ENCODE measurements at regions not wholly inside any gene's neighbourhood (a gene's known extent, or its start where the extent isn't known, plus 50 kb on each side); places are given as distances from the start of the nearest gene placed in this dataset.

GRCh38 chr11:70702040-70702648 lies 303.8 kb downstream of the CTTN start:
- DNase-seq, result no peak
- H3K4me1 Mint-ChIP-seq, result peaks cover 3% of the 10 kb centered on the region
- H3K9me3 Mint-ChIP-seq, result no peaks in the 10 kb centered on the region
- no peaks in the 10 kb centered on the region for H3K36me3 Mint-ChIP-seq (ENCODE audit: low read depth)
- H3K27ac Mint-ChIP-seq, result no peak overlapping the region
- no peak overlapping the region for H3K4me3 Mint-ChIP-seq
- ChIA-PET CTCF (no interaction called here), POLR2A (no interaction called here)
- no peaks in the 10 kb centered on the region for H3K27me3 Mint-ChIP-seq

- peaks cover 3% of the 10 kb centered on the region for H3K4me1 Mint-ChIP-seq
- POLR2A ChIA-PET, result no interaction called here
- DNase-seq, result no peak
- no peaks in the 10 kb centered on the region for H3K27me3 Mint-ChIP-seq
- H3K4me3 Mint-ChIP-seq, result no peak overlapping the region
- no peaks in the 10 kb centered on the region for H3K9me3 Mint-ChIP-seq
- H3K36me3 Mint-ChIP-seq (ENCODE audit: low read depth), result no peaks in the 10 kb centered on the region
- H3K27ac Mint-ChIP-seq, result no peak overlapping the region
- CTCF ChIA-PET, result no interaction called here
These were observed 305.1 kb downstream of the CTTN start for GRCh38 chr11:70703141-70704064.

- CTCF ChIA-PET, result no interaction called here
- Mint-ChIP-seq H3K27me3 (no peaks in the 10 kb centered on the region), H3K4me3 (no peak overlapping the region), H3K36me3 (ENCODE audit: low read depth) (no peaks in the 10 kb centered on the region), H3K4me1 (no peaks in the 10 kb centered on the region), H3K9me3 (no peaks in the 10 kb centered on the region), H3K27ac (no peak overlapping the region)
- DNase-seq, result no peak
- POLR2A ChIA-PET, result no interaction called here
These were observed 306.8 kb downstream of the CTTN start for GRCh38 chr11:70705097-70705496.

- no peak for DNase-seq
These were observed 307.6 kb downstream of the CTTN start for GRCh38 chr11:70705930-70706329.

GRCh38 chr11:70707821-70708220 lies 309.5 kb downstream of the CTTN start:
- Mint-ChIP-seq H3K4me1 (no peaks in the 10 kb centered on the region), H3K27me3 (no peaks in the 10 kb centered on the region), H3K9me3 (no peaks in the 10 kb centered on the region), H3K4me3 (no peak overlapping the region), H3K27ac (no peak overlapping the region), H3K36me3 (ENCODE audit: low read depth) (no peaks in the 10 kb centered on the region)
- CTCF ChIA-PET, result no interaction called here
- POLR2A ChIA-PET, result interaction anchor here (0.6 kb wide), 1 partner anchor 58 kb away, joined by 3 read pairs; no protein-coding TSS in a partner anchor
- no peak for DNase-seq

More at GRCh38 chr11:70705930-70706329, 307.6 kb downstream of the CTTN start:
- Mint-ChIP-seq H3K36me3 (ENCODE audit: low read depth) (no peaks in the 10 kb centered on the region), H3K27me3 (no peaks in the 10 kb centered on the region), H3K9me3 (no peaks in the 10 kb centered on the region), H3K4me1 (no peaks in the 10 kb centered on the region), H3K27ac (no peak overlapping the region), H3K4me3 (no peak overlapping the region)
- ChIA-PET POLR2A (no interaction called here), CTCF (no interaction called here)

GRCh38 chr11:70709596-70709995 lies 311.3 kb downstream of the CTTN start:
- Mint-ChIP-seq H3K4me1 (no peaks in the 10 kb centered on the region), H3K4me3 (no peak overlapping the region), H3K27ac (no peak overlapping the region), H3K9me3 (no peaks in the 10 kb centered on the region), H3K27me3 (no peaks in the 10 kb centered on the region), H3K36me3 (ENCODE audit: low read depth) (no peaks in the 10 kb centered on the region)
- ChIA-PET CTCF (no interaction called here), POLR2A (no interaction called here)
- no peak for DNase-seq

- Mint-ChIP-seq H3K4me1 (no peaks in the 10 kb centered on the region), H3K36me3 (ENCODE audit: low read depth) (no peaks in the 10 kb centered on the region), H3K27me3 (no peaks in the 10 kb centered on the region), H3K4me3 (no peak overlapping the region), H3K27ac (no peak overlapping the region), H3K9me3 (no peaks in the 10 kb centered on the region)
- CTCF ChIA-PET, result no interaction called here
- POLR2A ChIA-PET, result no interaction called here
- DNase-seq, result no peak
These were observed 311.9 kb downstream of the CTTN start for GRCh38 chr11:70710192-70710591.

GRCh38 chr11:70710601-70711000 lies 312.3 kb downstream of the CTTN start:
- Mint-ChIP-seq H3K27me3 (no peaks in the 10 kb centered on the region), H3K36me3 (ENCODE audit: low read depth) (no peaks in the 10 kb centered on the region), H3K4me3 (no peak overlapping the region), H3K4me1 (no peaks in the 10 kb centered on the region), H3K9me3 (no peaks in the 10 kb centered on the region), H3K27ac (no peak overlapping the region)
- CTCF ChIA-PET, result no interaction called here
- POLR2A ChIA-PET, result no interaction called here
- DNase-seq, result no peak

GRCh38 chr11:70711095-70711910 lies 313.0 kb downstream of the CTTN start:
- no peak for DNase-seq
- Mint-ChIP-seq H3K4me3 (no peak overlapping the region), H3K36me3 (ENCODE audit: low read depth) (no peaks in the 10 kb centered on the region), H3K27me3 (no peaks in the 10 kb centered on the region), H3K4me1 (no peaks in the 10 kb centered on the region), H3K9me3 (no peaks in the 10 kb centered on the region), H3K27ac (no peak overlapping the region)
- CTCF ChIA-PET, result no interaction called here
- POLR2A ChIA-PET, result no interaction called here

- ChIA-PET POLR2A (no interaction called here), CTCF (no interaction called here)
- no peaks in the 10 kb centered on the region for H3K27me3 Mint-ChIP-seq
- H3K9me3 Mint-ChIP-seq, result no peaks in the 10 kb centered on the region
- no peaks in the 10 kb centered on the region for H3K36me3 Mint-ChIP-seq (ENCODE audit: low read depth)
- no peak overlapping the region for H3K4me3 Mint-ChIP-seq
- no peaks in the 10 kb centered on the region for H3K4me1 Mint-ChIP-seq
- no peak overlapping the region for H3K27ac Mint-ChIP-seq
- DNase-seq, result no peak
These were observed 313.5 kb downstream of the CTTN start for GRCh38 chr11:70711911-70712185.

- ChIA-PET POLR2A (no interaction called here), CTCF (no interaction called here)
- no peak for DNase-seq
- H3K4me1 Mint-ChIP-seq, result no peaks in the 10 kb centered on the region
- no peaks in the 10 kb centered on the region for H3K9me3 Mint-ChIP-seq
- no peak overlapping the region for H3K27ac Mint-ChIP-seq
- H3K36me3 Mint-ChIP-seq (ENCODE audit: low read depth), result no peaks in the 10 kb centered on the region
- no peaks in the 10 kb centered on the region for H3K27me3 Mint-ChIP-seq
- no peak overlapping the region for H3K4me3 Mint-ChIP-seq
These were observed 314.1 kb downstream of the CTTN start for GRCh38 chr11:70712471-70712870.

- POLR2A ChIA-PET, result interaction anchor here (0.6 kb wide), 1 partner anchor 23 kb away, joined by 3 read pairs; no protein-coding TSS in a partner anchor
- no peaks in the 10 kb centered on the region for H3K27me3 Mint-ChIP-seq
- DNase-seq, result no peak
- no peak overlapping the region for H3K27ac Mint-ChIP-seq
- H3K4me1 Mint-ChIP-seq, result no peaks in the 10 kb centered on the region
- no peaks in the 10 kb centered on the region for H3K36me3 Mint-ChIP-seq (ENCODE audit: low read depth)
- H3K4me3 Mint-ChIP-seq, result no peak overlapping the region
- CTCF ChIA-PET, result no interaction called here
- H3K9me3 Mint-ChIP-seq, result no peaks in the 10 kb centered on the region
These were observed 314.9 kb downstream of the CTTN start for GRCh38 chr11:70713086-70713835.
